ENCODE measurements at regions not wholly inside any gene's neighbourhood (a gene's known extent, or its start where the extent isn't known, plus 50 kb on each side); places are given as distances from the start of the nearest gene placed in this dataset.

- no peak overlapping the region for H3K27ac ChIP-seq (ENCODE audit: low read depth in 1 of 2, low read length in 2 of 2)
- no peak for DNase-seq (ENCODE audit: low spot score)
- no peak overlapping the region for H3K4me3 ChIP-seq (ENCODE audit: low read depth in 1 of 3, low read length in 3 of 3)
- TF ChIP-seq MAX (IDR thresholded peaks at IDR 0.05), result no peak
- H3K27me3 ChIP-seq (ENCODE audit: control insufficient read depth in 4 of 4, insufficient read depth in 4 of 4, low read length in 3 of 4), result no peaks in the 10 kb centered on the region
- H3K4me1 ChIP-seq (ENCODE audit: control insufficient read depth in 4 of 4, insufficient read depth in 4 of 4, low read length in 3 of 4), result no peaks in the 10 kb centered on the region
- H3K9me3 ChIP-seq (ENCODE audit: control insufficient read depth in 4 of 4, low read length in 3 of 4), result no peaks in the 10 kb centered on the region
- H3K36me3 ChIP-seq (ENCODE audit: control insufficient read depth in 4 of 4, insufficient read depth in 3 of 4, low read depth in 1 of 4, low read length in 3 of 4), result no peaks in the 10 kb centered on the region
- WGBS, result 63% methylated on average over 16 of the region's 16 CpGs
- no peak overlapping the region for H3K9ac ChIP-seq (ENCODE audit: low read depth in 1 of 2, low read length in 2 of 2)
These were observed 155.2 kb downstream of the TRIM29 start for GRCh38 chr11:119982517-119983239.

DNA sequence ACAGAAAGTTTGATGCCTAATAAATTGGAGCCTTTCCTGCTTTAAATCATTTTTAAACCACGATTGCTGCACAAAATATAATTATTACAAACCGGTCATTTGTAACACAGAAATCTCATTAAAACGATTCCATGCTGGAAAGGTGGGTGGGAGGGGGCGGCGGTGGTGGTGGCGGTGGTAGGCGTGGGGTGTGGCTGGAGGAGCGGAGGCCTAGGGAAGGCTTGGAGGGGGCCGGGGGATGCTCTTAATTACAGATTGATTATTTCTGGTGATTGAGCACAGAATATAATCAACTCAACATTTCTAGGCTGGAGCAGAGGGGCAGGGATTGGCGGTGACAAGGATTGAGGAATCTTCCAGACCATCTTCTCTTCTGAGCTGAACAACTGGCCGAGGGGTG, 157.5 kb downstream of the TRIM29 start:
- Histone ChIP-seq H3K27ac (ENCODE audit: low read depth in 1 of 2, low read length in 2 of 2) (no peak overlapping the region), H3K36me3 (ENCODE audit: control insufficient read depth in 4 of 4, insufficient read depth in 3 of 4, low read depth in 1 of 4, low read length in 3 of 4) (no peaks in the 10 kb centered on the region), H3K9me3 (ENCODE audit: control insufficient read depth in 4 of 4, low read length in 3 of 4) (no peaks in the 10 kb centered on the region), H3K4me1 (ENCODE audit: control insufficient read depth in 4 of 4, insufficient read depth in 4 of 4, low read length in 3 of 4) (no peaks in the 10 kb centered on the region), H3K9ac (ENCODE audit: low read depth in 1 of 2, low read length in 2 of 2) (no peak overlapping the region), H3K4me3 (ENCODE audit: low read depth in 1 of 3, low read length in 3 of 3) (no peak overlapping the region), H3K27me3 (ENCODE audit: control insufficient read depth in 4 of 4, insufficient read depth in 4 of 4, low read length in 3 of 4) (no peaks in the 10 kb centered on the region)
- 69% methylated on average over 11 of the region's 11 CpGs for WGBS
- TF ChIP-seq JUND (IDR thresholded peaks at IDR 0.05), result no peak
- TF ChIP-seq HNF4A (conservative IDR thresholded peaks at IDR 0.05), result no peak
- TF ChIP-seq RAD21 (IDR thresholded peaks at IDR 0.05), result no peak
- TF ChIP-seq TAF1 (conservative IDR thresholded peaks at IDR 0.05), result no peak
- TF ChIP-seq ZBTB33 (IDR thresholded peaks at IDR 0.05), result no peak
- TF ChIP-seq SP1 (IDR thresholded peaks at IDR 0.05), result no peak
- TF ChIP-seq YY1 (IDR thresholded peaks at IDR 0.05), result no peak
- no peak for TF ChIP-seq FOXA1 (IDR thresholded peaks at IDR 0.05)
- TF ChIP-seq, protein P1, sequence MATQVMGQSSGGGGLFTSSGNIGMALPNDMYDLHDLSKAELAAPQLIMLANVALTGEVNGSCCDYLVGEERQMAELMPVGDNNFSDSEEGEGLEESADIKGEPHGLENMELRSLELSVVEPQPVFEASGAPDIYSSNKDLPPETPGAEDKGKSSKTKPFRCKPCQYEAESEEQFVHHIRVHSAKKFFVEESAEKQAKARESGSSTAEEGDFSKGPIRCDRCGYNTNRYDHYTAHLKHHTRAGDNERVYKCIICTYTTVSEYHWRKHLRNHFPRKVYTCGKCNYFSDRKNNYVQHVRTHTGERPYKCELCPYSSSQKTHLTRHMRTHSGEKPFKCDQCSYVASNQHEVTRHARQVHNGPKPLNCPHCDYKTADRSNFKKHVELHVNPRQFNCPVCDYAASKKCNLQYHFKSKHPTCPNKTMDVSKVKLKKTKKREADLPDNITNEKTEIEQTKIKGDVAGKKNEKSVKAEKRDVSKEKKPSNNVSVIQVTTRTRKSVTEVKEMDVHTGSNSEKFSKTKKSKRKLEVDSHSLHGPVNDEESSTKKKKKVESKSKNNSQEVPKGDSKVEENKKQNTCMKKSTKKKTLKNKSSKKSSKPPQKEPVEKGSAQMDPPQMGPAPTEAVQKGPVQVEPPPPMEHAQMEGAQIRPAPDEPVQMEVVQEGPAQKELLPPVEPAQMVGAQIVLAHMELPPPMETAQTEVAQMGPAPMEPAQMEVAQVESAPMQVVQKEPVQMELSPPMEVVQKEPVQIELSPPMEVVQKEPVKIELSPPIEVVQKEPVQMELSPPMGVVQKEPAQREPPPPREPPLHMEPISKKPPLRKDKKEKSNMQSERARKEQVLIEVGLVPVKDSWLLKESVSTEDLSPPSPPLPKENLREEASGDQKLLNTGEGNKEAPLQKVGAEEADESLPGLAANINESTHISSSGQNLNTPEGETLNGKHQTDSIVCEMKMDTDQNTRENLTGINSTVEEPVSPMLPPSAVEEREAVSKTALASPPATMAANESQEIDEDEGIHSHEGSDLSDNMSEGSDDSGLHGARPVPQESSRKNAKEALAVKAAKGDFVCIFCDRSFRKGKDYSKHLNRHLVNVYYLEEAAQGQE (IDR thresholded peaks at IDR 0.05), result no peak
- no peak for TF ChIP-seq NR2F2 (IDR thresholded peaks at IDR 0.05)
- TF ChIP-seq RXRA (IDR thresholded peaks at IDR 0.05), result no peak
- TF ChIP-seq FOXA2 (IDR thresholded peaks at IDR 0.05), result no peak
- no peak for TF ChIP-seq MAX (IDR thresholded peaks at IDR 0.05)
- no peak for TF ChIP-seq HNF4G (IDR thresholded peaks at IDR 0.05)
- TF ChIP-seq EGR1 (IDR thresholded peaks at IDR 0.05; ENCODE audit: low read depth in 2 of 2), result no peak
- TF ChIP-seq GABPA (IDR thresholded peaks at IDR 0.05 in 1 of 2, conservative IDR thresholded peaks at IDR 0.05 in 1 of 2), result no peak
- TF ChIP-seq, protein P2, sequence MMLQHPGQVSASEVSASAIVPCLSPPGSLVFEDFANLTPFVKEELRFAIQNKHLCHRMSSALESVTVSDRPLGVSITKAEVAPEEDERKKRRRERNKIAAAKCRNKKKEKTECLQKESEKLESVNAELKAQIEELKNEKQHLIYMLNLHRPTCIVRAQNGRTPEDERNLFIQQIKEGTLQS (IDR thresholded peaks at IDR 0.05), result no peak
- DNase-seq (ENCODE audit: low spot score), result no peak

Data from liver (tissue), 7 donors.